Activated T-helper 2 cell treated with anti-CD3 and anti-CD28 coated beads, Interferon-gamma antibody, Interleukin-2, Interleukin-4, amounts not matched to agents 10 μg/mL and 5 μg/mL and 100 μg/mL, durations not matched to agents 14 hours and 24 hours and 36 hours (primary cell): ENCODE measurements at regions not wholly inside any gene's neighbourhood (a gene's known extent, or its start where the extent isn't known, plus 50 kb on each side); places are given as distances from the start of the nearest gene placed in this dataset.
"Not testable (repeated sequence)": the region's sequence is repeated elsewhere in the genome, so short reads cannot be mapped to it uniquely, and the experiment has no call there.

Source experiments
- DNase-seq: peaks from one replicate; pipeline ENCODE4 v3.0.0; 2021; ENCODE audit warnings: low spot score
- H3K27ac Mint-ChIP-seq: one replicate; pipeline ENCODE4 v1.8.0; 2021; ENCODE audit warnings: mixed read lengths
- H3K27me3 Mint-ChIP-seq: one replicate; pipeline ENCODE4 v1.8.0; 2021; ENCODE audit warnings: low read depth, mixed read lengths
- H3K36me3 Mint-ChIP-seq: one replicate; pipeline ENCODE4 v1.8.0; 2021; ENCODE audit warnings: low read depth, mixed read lengths
- H3K4me1 Mint-ChIP-seq: one replicate; pipeline ENCODE4 v1.8.0; 2021; ENCODE audit warnings: low read depth, mixed read lengths
- H3K4me3 Mint-ChIP-seq: one replicate; pipeline ENCODE4 v1.8.0; 2021; ENCODE audit warnings: low read depth, mild to moderate bottlenecking, moderate library complexity, mixed read lengths
- H3K9me3 Mint-ChIP-seq: one replicate; pipeline ENCODE4 v1.8.0; 2021; ENCODE audit warnings: mixed read lengths
- intact Hi-C: fragments of 100-400 bp; cut with micrococcal nuclease; formaldehyde crosslinking; loops from one replicate; pipeline ENCODE4 v1.15.1; 2023

- Mint-ChIP-seq H3K4me3 (no peak overlapping the region), H3K36me3 (no peaks in the 10 kb centered on the region), H3K27me3 (no peaks in the 10 kb centered on the region), H3K27ac (no peak overlapping the region), H3K4me1 (no peaks in the 10 kb centered on the region), H3K9me3 (peaks cover 53% of the 10 kb centered on the region)
- DNase-seq: no peak
- intact Hi-C loops: no loop called here
Observed at GRCh38 chr16:62738666-62739460, 702.6 kb upstream of the CDH8 start.

DNA sequence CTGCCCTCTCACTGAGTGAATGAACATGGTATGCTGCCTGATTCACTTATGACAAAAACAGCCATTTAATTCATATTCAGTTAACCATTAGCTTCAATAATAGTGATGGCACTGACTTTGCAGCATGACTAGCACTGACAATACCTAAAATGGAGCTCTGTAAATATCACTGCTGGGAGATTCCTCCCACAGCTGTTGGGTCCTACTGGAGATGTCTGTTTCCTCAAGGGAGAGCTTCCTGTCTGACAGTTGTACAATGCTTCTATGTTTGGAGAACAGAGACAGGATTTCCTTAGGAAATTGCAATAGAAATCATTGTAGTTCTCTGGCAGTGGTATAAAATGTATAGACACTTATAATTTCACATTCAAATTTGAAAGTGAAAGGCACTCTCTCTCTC, 695.9 kb upstream of the CDH8 start:
- no peak overlapping the region for H3K4me3 Mint-ChIP-seq
- peaks cover 33% of the 10 kb centered on the region for H3K9me3 Mint-ChIP-seq
- H3K36me3 Mint-ChIP-seq: no peaks in the 10 kb centered on the region
- intact Hi-C loops: no loop called here
- no peak overlapping the region for H3K27ac Mint-ChIP-seq
- H3K27me3 Mint-ChIP-seq: no peaks in the 10 kb centered on the region
- DNase-seq: no peak
- no peaks in the 10 kb centered on the region for H3K4me1 Mint-ChIP-seq

- H3K36me3 Mint-ChIP-seq, DNase-seq, H3K4me1 Mint-ChIP-seq, intact Hi-C loops, H3K4me3 Mint-ChIP-seq, H3K27ac Mint-ChIP-seq, H3K27me3 Mint-ChIP-seq: not testable (repeated sequence)
- peaks cover 63% of the 10 kb centered on the region for H3K9me3 Mint-ChIP-seq
Observed at GRCh38 chr16:62724670-62725269, 688.5 kb upstream of the CDH8 start.

- Mint-ChIP-seq H3K4me3 (no peak overlapping the region), H3K9me3 (peaks cover 70% of the 10 kb centered on the region), H3K36me3 (no peaks in the 10 kb centered on the region), H3K27ac (no peak overlapping the region), H3K4me1 (no peaks in the 10 kb centered on the region), H3K27me3 (no peaks in the 10 kb centered on the region)
- no peak for DNase-seq
- intact Hi-C loops: no loop called here
Observed at GRCh38 chr16:62720651-62721050, 684.4 kb upstream of the CDH8 start.

- intact Hi-C loops: no loop called here
- H3K36me3 Mint-ChIP-seq: no peaks in the 10 kb centered on the region
- H3K4me3 Mint-ChIP-seq: no peak overlapping the region
- no peak overlapping the region for H3K27ac Mint-ChIP-seq
- H3K27me3 Mint-ChIP-seq: no peaks in the 10 kb centered on the region
- no peak for DNase-seq
- H3K4me1 Mint-ChIP-seq: no peaks in the 10 kb centered on the region
- H3K9me3 Mint-ChIP-seq: peaks cover 72% of the 10 kb centered on the region
Observed at GRCh38 chr16:62717026-62717425, 680.8 kb upstream of the CDH8 start.

DNA sequence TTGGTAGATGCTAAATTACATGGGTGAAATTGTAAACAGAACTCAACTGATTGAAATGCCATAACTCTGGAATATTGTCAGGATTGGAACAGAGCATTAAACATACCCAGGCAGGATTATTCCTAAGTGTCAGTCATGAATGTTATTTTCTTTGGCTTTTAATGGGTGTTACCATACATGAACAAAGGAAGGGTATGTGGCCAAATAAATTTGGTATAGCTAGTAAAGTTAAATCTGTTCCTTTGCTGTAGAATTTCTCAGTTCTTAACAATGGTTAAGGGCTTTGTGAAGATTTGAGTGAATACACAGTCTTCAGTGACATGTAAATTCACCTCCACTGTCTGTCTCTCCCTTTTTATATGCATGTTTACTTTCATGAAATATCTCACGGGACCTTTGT, 679.5 kb upstream of the CDH8 start:
- Mint-ChIP-seq H3K36me3 (no peaks in the 10 kb centered on the region), H3K9me3 (peaks cover 71% of the 10 kb centered on the region), H3K4me3 (no peak overlapping the region), H3K4me1 (no peaks in the 10 kb centered on the region), H3K27ac (no peak overlapping the region), H3K27me3 (no peaks in the 10 kb centered on the region)
- DNase-seq: no peak
- intact Hi-C loops: no loop called here

GRCh38 chr16:62712566-62712965, 676.3 kb upstream of the CDH8 start:
- Mint-ChIP-seq H3K9me3 (peaks cover 61% of the 10 kb centered on the region), H3K4me1 (no peaks in the 10 kb centered on the region), H3K27ac (no peak overlapping the region), H3K36me3 (no peaks in the 10 kb centered on the region), H3K27me3 (no peaks in the 10 kb centered on the region), H3K4me3 (no peak overlapping the region)
- intact Hi-C loops: no loop called here
- no peak for DNase-seq

GRCh38 chr16:62711797-62712196, 675.6 kb upstream of the CDH8 start:
- no peak for DNase-seq
- Mint-ChIP-seq H3K36me3 (no peaks in the 10 kb centered on the region), H3K27ac (no peak overlapping the region), H3K4me1 (no peaks in the 10 kb centered on the region), H3K9me3 (peaks cover 60% of the 10 kb centered on the region), H3K4me3 (no peak overlapping the region), H3K27me3 (no peaks in the 10 kb centered on the region)
- intact Hi-C loops: no loop called here

GRCh38 chr16:62709794-62710193, 673.6 kb upstream of the CDH8 start:
- H3K36me3 Mint-ChIP-seq: no peaks in the 10 kb centered on the region
- no peak overlapping the region for H3K27ac Mint-ChIP-seq
- no peaks in the 10 kb centered on the region for H3K4me1 Mint-ChIP-seq
- no peak for DNase-seq
- no peaks in the 10 kb centered on the region for H3K27me3 Mint-ChIP-seq
- H3K4me3 Mint-ChIP-seq: no peak overlapping the region
- H3K9me3 Mint-ChIP-seq: peaks cover 53% of the 10 kb centered on the region
- intact Hi-C loops: no loop called here

- no peak for DNase-seq
- Mint-ChIP-seq H3K36me3 (no peaks in the 10 kb centered on the region), H3K9me3 (peaks cover 52% of the 10 kb centered on the region), H3K27me3 (no peaks in the 10 kb centered on the region), H3K4me1 (no peaks in the 10 kb centered on the region), H3K27ac (no peak overlapping the region), H3K4me3 (no peak overlapping the region)
- intact Hi-C loops: no loop called here
Observed at GRCh38 chr16:62701426-62701825, 665.2 kb upstream of the CDH8 start.

DNA sequence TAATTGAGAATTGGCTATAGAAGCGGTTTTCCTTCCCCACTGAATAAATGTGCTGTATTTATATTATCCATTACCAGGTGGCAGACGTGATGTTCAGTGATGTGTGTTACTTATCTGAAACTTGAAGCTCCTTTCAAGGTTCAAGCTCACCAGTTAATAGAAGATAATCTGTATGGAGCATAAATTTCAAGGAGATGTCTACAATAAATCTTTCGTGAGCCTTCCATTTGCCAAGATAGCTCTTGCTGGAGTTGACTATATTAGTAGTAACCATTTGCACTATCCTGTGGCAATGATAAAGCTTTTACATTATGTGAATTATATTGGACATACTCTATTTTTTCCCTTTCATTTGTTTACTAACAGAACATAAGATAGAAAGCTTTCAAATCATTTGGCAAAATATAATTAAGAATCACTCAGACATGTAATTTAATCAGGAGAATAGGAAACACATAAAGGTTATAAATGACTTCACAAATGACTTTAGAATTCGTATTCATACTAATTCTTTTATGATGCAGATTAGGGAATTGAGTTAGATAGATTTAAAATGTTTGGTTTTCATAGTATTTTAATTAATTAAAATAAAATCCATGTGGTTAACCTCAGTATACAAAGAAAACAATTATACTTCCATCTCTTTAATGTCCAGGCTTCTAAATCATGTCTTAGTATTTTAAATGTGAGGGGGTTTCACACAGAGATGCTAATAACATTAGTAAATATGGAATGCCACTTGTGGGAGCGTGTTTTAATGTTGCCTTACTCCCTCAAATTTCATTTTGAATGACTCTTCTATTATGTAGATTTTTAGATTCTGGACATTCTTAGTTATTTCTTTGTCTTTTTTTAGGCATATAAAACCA, 664.4 kb upstream of the CDH8 start:
- DNase-seq: no peak
- intact Hi-C loops: no loop called here
- H3K27ac Mint-ChIP-seq: no peak overlapping the region
- no peaks in the 10 kb centered on the region for H3K36me3 Mint-ChIP-seq
- no peaks in the 10 kb centered on the region for H3K27me3 Mint-ChIP-seq
- peaks cover 54% of the 10 kb centered on the region for H3K9me3 Mint-ChIP-seq
- H3K4me3 Mint-ChIP-seq: no peak overlapping the region
- H3K4me1 Mint-ChIP-seq: no peaks in the 10 kb centered on the region

DNA sequence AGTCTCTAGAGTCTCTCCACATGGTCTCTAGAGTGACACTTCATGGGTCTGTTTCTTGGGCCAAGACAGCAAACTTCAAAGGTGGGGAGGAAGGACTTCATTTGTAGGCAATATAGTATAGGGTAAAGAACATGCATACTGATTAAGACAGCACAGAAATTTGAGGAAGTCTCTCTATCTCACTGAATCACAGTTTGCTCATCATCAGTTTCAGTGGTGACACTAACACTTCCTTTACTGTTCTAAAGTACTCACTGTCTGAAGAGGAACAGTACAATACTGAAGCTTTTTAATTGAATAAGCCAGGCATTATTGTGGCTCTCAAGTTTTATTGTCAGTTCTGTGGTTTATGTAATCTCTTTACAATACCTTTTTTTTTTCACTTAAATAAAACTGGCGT, 656.4 kb upstream of the CDH8 start:
- H3K36me3 Mint-ChIP-seq: no peaks in the 10 kb centered on the region
- intact Hi-C loops: no loop called here
- no peak overlapping the region for H3K27ac Mint-ChIP-seq
- DNase-seq: no peak
- no peak overlapping the region for H3K4me3 Mint-ChIP-seq
- H3K27me3 Mint-ChIP-seq: no peaks in the 10 kb centered on the region
- H3K9me3 Mint-ChIP-seq: peaks cover 79% of the 10 kb centered on the region
- no peaks in the 10 kb centered on the region for H3K4me1 Mint-ChIP-seq

DNA sequence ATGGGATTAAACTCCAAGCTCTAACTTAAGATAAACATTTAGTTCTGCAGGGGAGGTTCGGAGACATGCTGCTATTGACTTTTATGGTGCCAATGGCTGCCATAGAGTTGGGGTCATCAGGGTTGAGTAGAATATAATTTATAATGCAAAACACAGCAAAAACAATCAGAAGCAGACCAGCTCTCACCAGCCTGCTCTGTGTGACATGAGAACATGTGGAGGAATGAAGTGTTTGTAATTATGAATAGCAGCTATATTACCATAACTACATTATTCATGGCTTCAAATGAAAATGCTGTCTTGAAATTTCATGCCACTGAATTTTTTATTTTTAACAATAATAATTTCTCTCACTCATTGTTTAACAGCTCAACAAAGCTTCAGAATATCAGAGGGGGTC, 645.6 kb upstream of the CDH8 start:
- Mint-ChIP-seq H3K4me1 (no peaks in the 10 kb centered on the region), H3K4me3 (no peak overlapping the region), H3K36me3 (no peaks in the 10 kb centered on the region), H3K27me3 (no peaks in the 10 kb centered on the region), H3K9me3 (peaks cover 63% of the 10 kb centered on the region), H3K27ac (no peak overlapping the region)
- intact Hi-C loops: no loop called here
- no peak for DNase-seq
